Sigmoid colon (tissue), 3 donors: ENCODE measurements at regions not wholly inside any gene's neighbourhood (a gene's known extent, or its start where the extent isn't known, plus 50 kb on each side); places are given as distances from the start of the nearest gene placed in this dataset.

Experiments used
- POLR2A ChIP-seq, 2 donors: fragments of 450-650 bp; IDR thresholded peaks; one replicate each; pipeline ENCODE4 v1.6.1; 2016; ENCODE audit warnings: antibody characterized with exemption in 2 of 2, mild to moderate bottlenecking in 2 of 2, moderate library complexity in 2 of 2
- TF ChIP-seq, protein P1 (sequence below), 4 experiments: fragments of 450-650 bp in 3 of 4; fragments of 200-600 bp in 1 of 4; IDR thresholded peaks; one replicate each; pipeline ENCODE4 v1.5.1; 2016 to 2019; ENCODE audit warnings: antibody characterized with exemption in 4 of 4, mild to moderate bottlenecking in 3 of 4, moderate library complexity in 2 of 4

DNA sequence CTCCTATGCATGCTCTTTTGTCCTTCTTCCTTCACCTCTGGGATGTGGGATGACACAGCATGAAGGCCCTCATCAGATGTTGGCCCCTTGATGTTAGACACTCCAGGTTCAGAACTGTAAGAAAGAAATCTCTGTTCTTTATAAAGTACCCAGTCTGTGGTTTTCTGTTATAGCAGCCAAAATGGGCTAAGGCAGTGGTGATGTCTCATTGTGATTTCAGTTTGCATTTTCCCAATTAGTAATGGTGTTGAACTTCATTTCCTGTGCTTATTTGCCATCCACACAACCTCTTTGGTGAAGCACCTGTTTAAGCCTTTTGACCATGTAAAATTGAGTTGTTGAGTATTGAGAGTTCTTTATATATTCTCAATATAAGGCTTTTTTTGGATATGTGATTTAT, 129.3 kb upstream of the C1orf174 start:
- TF ChIP-seq, protein P1, sequence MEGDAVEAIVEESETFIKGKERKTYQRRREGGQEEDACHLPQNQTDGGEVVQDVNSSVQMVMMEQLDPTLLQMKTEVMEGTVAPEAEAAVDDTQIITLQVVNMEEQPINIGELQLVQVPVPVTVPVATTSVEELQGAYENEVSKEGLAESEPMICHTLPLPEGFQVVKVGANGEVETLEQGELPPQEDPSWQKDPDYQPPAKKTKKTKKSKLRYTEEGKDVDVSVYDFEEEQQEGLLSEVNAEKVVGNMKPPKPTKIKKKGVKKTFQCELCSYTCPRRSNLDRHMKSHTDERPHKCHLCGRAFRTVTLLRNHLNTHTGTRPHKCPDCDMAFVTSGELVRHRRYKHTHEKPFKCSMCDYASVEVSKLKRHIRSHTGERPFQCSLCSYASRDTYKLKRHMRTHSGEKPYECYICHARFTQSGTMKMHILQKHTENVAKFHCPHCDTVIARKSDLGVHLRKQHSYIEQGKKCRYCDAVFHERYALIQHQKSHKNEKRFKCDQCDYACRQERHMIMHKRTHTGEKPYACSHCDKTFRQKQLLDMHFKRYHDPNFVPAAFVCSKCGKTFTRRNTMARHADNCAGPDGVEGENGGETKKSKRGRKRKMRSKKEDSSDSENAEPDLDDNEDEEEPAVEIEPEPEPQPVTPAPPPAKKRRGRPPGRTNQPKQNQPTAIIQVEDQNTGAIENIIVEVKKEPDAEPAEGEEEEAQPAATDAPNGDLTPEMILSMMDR (IDR thresholded peaks at IDR 0.05), result no peak
- TF ChIP-seq POLR2A (IDR thresholded peaks at IDR 0.05), result no peak
